Stimulated activated CD4-positive, alpha-beta T cell treated with anti-CD3 and anti-CD28 coated beads, Interleukin-2, amount 100 ng/mL, for 48 hours (primary cell): ENCODE measurements at regions not wholly inside any gene's neighbourhood (a gene's known extent, or its start where the extent isn't known, plus 50 kb on each side); places are given as distances from the start of the nearest gene placed in this dataset.

Experiments
- DNase-seq, 2 donors: peaks; one replicate each; pipeline ENCODE4 v3.0.0-alpha.2; 2020

- no peak for DNase-seq
Measured at GRCh38 chr3:27865731-27866130, 143.6 kb upstream of the EOMES start.

- no peak for DNase-seq
Measured at GRCh38 chr3:27869152-27869551, 147.0 kb upstream of the EOMES start.

- DNase-seq: no peak
Measured at GRCh38 chr3:27877061-27878013, 155.2 kb upstream of the EOMES start.

GRCh38 chr3:27878014-27878383 lies 155.9 kb upstream of the EOMES start:
- no peak for DNase-seq

- DNase-seq: no peak
Measured at GRCh38 chr3:27880969-27881892, 159.1 kb upstream of the EOMES start.

GRCh38 chr3:27883266-27883665 lies 161.1 kb upstream of the EOMES start:
- DNase-seq: no peak

GRCh38 chr3:27885641-27886040 lies 163.5 kb upstream of the EOMES start:
- DNase-seq: no peak

GRCh38 chr3:27888562-27888961 lies 166.4 kb upstream of the EOMES start:
- DNase-seq: no peak

GRCh38 chr3:27889745-27890144 lies 167.6 kb upstream of the EOMES start:
- DNase-seq: no peak

GRCh38 chr3:27900316-27900715 lies 178.2 kb upstream of the EOMES start:
- no peak for DNase-seq

- DNase-seq: no peak
Measured at GRCh38 chr3:27903446-27903845, 181.3 kb upstream of the EOMES start.

GRCh38 chr3:27905625-27906024 lies 183.5 kb upstream of the EOMES start:
- no peak for DNase-seq

GRCh38 chr3:27907148-27907547 lies 185.0 kb upstream of the EOMES start:
- DNase-seq: no peak

- no peak for DNase-seq
Measured at GRCh38 chr3:27907929-27908328, 185.8 kb upstream of the EOMES start.

- DNase-seq: no peak
Measured at GRCh38 chr3:27910456-27910855, 188.3 kb upstream of the EOMES start.

GRCh38 chr3:27914199-27914598 lies 192.1 kb upstream of the EOMES start:
- no peak for DNase-seq

- no peak for DNase-seq
Measured at GRCh38 chr3:27923349-27924068, 201.4 kb upstream of the EOMES start.

- no peak for DNase-seq
Measured at GRCh38 chr3:27927882-27928281, 205.8 kb upstream of the EOMES start.

- DNase-seq: no peak
Measured at GRCh38 chr3:27930052-27930602, 208.0 kb upstream of the EOMES start.

GRCh38 chr3:27935492-27935891 lies 213.4 kb upstream of the EOMES start:
- no peak for DNase-seq

- no peak for DNase-seq
Measured at GRCh38 chr3:27939521-27939920, 217.4 kb upstream of the EOMES start.

GRCh38 chr3:27939940-27940339 lies 217.8 kb upstream of the EOMES start:
- DNase-seq: no peak

GRCh38 chr3:27943106-27943505 lies 221.0 kb upstream of the EOMES start:
- no peak for DNase-seq
